ENCODE measurements at regions not wholly inside any gene's neighbourhood (a gene's known extent, or its start where the extent isn't known, plus 50 kb on each side); places are given as distances from the start of the nearest gene placed in this dataset.

DNA sequence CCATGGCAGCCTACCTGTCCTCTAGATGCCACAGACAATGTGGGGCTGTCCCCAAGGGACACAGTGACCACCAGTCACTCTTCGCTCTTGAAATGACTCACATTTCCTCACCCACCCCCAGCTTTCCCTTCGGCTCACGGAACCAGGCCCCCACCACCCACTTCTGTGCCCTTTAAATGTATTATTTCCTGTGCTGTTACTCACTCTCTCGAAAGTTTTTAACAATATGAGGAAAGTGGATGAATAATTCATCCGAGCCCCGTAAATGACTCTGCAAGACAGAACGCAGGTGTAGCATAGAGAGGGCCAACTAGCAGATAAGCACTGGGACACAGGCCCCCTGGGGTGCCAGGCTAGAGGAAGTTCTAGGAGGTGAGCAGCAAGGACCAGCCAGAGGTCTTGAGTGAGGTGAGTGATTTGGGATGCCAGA is 179.5 kb upstream of the TBL1X start:
- CTCF ChIA-PET = no interaction called here
- intact Hi-C loops (cut with micrococcal nuclease; ENCODE audit: unreplicated experiment) = no loop called here
- POLR2A ChIA-PET = no interaction called here
- no peaks in the 10 kb centered on the region for H3K9me3 Mint-ChIP-seq (ENCODE audit: unreplicated experiment)
- Histone ChIP-seq H3K4me1 (no peaks in the 10 kb centered on the region), H3K4me3 (ENCODE audit: low read depth, low read length) (no peak overlapping the region), H3K36me3 (ENCODE audit: control insufficient read depth, insufficient read depth, low read length) (no peaks in the 10 kb centered on the region), H3K27me3 (replicated peaks; ENCODE audit: control insufficient read depth, insufficient read depth, low read length) (no peaks in the 10 kb centered on the region), H3K9me3 (no peaks in the 10 kb centered on the region)
- no peaks in the 10 kb centered on the region for H3K27me3 Mint-ChIP-seq (ENCODE audit: insufficient read depth, unreplicated experiment)
- H3K36me3 Mint-ChIP-seq (ENCODE audit: insufficient read depth, unreplicated experiment) = no peaks in the 10 kb centered on the region
- H3K4me3 Mint-ChIP-seq (ENCODE audit: unreplicated experiment) = no peak overlapping the region
- no peak for DNase-seq
- TF ChIP-seq, protein P1, sequence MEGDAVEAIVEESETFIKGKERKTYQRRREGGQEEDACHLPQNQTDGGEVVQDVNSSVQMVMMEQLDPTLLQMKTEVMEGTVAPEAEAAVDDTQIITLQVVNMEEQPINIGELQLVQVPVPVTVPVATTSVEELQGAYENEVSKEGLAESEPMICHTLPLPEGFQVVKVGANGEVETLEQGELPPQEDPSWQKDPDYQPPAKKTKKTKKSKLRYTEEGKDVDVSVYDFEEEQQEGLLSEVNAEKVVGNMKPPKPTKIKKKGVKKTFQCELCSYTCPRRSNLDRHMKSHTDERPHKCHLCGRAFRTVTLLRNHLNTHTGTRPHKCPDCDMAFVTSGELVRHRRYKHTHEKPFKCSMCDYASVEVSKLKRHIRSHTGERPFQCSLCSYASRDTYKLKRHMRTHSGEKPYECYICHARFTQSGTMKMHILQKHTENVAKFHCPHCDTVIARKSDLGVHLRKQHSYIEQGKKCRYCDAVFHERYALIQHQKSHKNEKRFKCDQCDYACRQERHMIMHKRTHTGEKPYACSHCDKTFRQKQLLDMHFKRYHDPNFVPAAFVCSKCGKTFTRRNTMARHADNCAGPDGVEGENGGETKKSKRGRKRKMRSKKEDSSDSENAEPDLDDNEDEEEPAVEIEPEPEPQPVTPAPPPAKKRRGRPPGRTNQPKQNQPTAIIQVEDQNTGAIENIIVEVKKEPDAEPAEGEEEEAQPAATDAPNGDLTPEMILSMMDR (IDR thresholded peaks at IDR 0.05; ENCODE audit: insufficient read depth in 1 of 2, low read depth in 1 of 2, low read length in 1 of 2, severe bottlenecking in 1 of 2, unreplicated experiment in 1 of 2) = no peak
- no peak overlapping the region for H3K27ac Mint-ChIP-seq (ENCODE audit: unreplicated experiment)
- no TSS peak for BruUV-seq (replicated peaks)
- H3K4me1 Mint-ChIP-seq (ENCODE audit: low read depth, unreplicated experiment) = no peaks in the 10 kb centered on the region

DNA sequence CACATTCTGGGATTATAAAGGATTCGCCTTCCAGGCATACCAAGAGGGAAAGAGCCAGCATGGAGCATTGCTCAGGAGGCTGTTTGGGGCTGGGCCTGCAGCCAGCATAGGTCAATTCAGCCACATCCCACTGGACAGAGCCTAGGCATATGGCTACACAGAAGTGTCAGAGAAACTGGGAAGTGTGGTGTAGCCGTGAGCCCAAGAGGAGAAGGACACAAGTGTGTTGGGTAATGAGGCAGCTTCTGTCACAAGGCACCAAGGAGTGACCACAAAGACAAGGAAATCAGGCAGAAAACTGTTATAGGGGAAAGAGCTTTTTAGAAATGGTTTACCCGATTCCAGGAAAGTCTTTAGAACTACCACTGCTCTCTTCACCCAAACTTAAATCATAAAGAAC is 178.6 kb upstream of the TBL1X start:
- Mint-ChIP-seq H3K4me1 (ENCODE audit: low read depth, unreplicated experiment) (no peaks in the 10 kb centered on the region), H3K27me3 (ENCODE audit: insufficient read depth, unreplicated experiment) (no peaks in the 10 kb centered on the region), H3K27ac (ENCODE audit: unreplicated experiment) (no peak overlapping the region), H3K9me3 (ENCODE audit: unreplicated experiment) (no peaks in the 10 kb centered on the region), H3K36me3 (ENCODE audit: insufficient read depth, unreplicated experiment) (no peaks in the 10 kb centered on the region), H3K4me3 (ENCODE audit: unreplicated experiment) (no peak overlapping the region)
- no peak overlapping the region for H3K4me3 ChIP-seq (ENCODE audit: low read depth, low read length)
- H3K4me1 ChIP-seq = no peaks in the 10 kb centered on the region
- TF ChIP-seq, protein P1 (IDR thresholded peaks at IDR 0.05; ENCODE audit: insufficient read depth in 1 of 2, low read depth in 1 of 2, low read length in 1 of 2, severe bottlenecking in 1 of 2, unreplicated experiment in 1 of 2) = no peak
- H3K9me3 ChIP-seq = no peaks in the 10 kb centered on the region
- H3K36me3 ChIP-seq (ENCODE audit: control insufficient read depth, insufficient read depth, low read length) = no peaks in the 10 kb centered on the region
- no TSS peak for BruUV-seq (replicated peaks)
- CTCF ChIA-PET = no interaction called here
- intact Hi-C loops (cut with micrococcal nuclease; ENCODE audit: unreplicated experiment) = no loop called here
- no peaks in the 10 kb centered on the region for H3K27me3 ChIP-seq (replicated peaks; ENCODE audit: control insufficient read depth, insufficient read depth, low read length)
- no peak for DNase-seq
- POLR2A ChIA-PET = no interaction called here

DNA sequence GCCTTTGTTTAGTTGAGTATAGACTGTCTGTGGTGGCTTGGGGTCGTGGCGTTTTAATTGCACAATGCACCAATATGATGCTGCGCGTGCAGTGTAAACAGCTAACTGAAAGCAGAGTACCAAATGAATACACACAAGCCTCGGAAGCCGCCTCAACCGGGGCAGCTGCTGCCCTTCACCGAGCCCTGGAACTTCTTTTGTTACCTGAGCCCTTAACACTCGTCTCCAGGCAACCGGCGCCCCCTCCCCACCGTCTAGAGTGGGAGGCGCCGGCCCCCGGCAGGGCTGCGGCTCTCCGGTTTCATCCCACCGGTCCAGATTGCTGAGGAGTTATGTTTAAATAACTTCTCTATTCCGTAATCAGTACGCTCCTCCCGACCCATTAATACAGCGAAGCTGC is 173.2 kb upstream of the TBL1X start:
- H3K9me3 Mint-ChIP-seq (ENCODE audit: unreplicated experiment) = no peaks in the 10 kb centered on the region
- H3K4me3 ChIP-seq (ENCODE audit: low read depth, low read length) = no peak overlapping the region
- H3K27me3 ChIP-seq (replicated peaks; ENCODE audit: control insufficient read depth, insufficient read depth, low read length) = no peaks in the 10 kb centered on the region
- intact Hi-C loops (cut with micrococcal nuclease; ENCODE audit: unreplicated experiment) = no loop called here
- peaks cover 3% of the 10 kb centered on the region for H3K27me3 Mint-ChIP-seq (ENCODE audit: insufficient read depth, unreplicated experiment)
- CTCF ChIA-PET = no interaction called here
- no peak overlapping the region for H3K27ac Mint-ChIP-seq (ENCODE audit: unreplicated experiment)
- no TSS peak for BruUV-seq (replicated peaks)
- no peaks in the 10 kb centered on the region for H3K9me3 ChIP-seq
- no peaks in the 10 kb centered on the region for H3K36me3 ChIP-seq (ENCODE audit: control insufficient read depth, insufficient read depth, low read length)
- no peaks in the 10 kb centered on the region for H3K4me1 Mint-ChIP-seq (ENCODE audit: low read depth, unreplicated experiment)
- no peaks in the 10 kb centered on the region for H3K36me3 Mint-ChIP-seq (ENCODE audit: insufficient read depth, unreplicated experiment)
- TF ChIP-seq, protein P1 (IDR thresholded peaks at IDR 0.05; ENCODE audit: insufficient read depth in 1 of 2, low read depth in 1 of 2, low read length in 1 of 2, severe bottlenecking in 1 of 2, unreplicated experiment in 1 of 2) = no peak
- DNase-seq = no peak
- H3K4me3 Mint-ChIP-seq (ENCODE audit: unreplicated experiment) = no peak overlapping the region
- POLR2A ChIA-PET = no interaction called here
- H3K4me1 ChIP-seq = no peaks in the 10 kb centered on the region

All from Caco-2 (cell line).